ENCODE measurements at regions not wholly inside any gene's neighbourhood (a gene's known extent, or its start where the extent isn't known, plus 50 kb on each side); places are given as distances from the start of the nearest gene placed in this dataset.

- no peak for DNase-seq (ENCODE audit: low read depth)
These were observed 973.3 kb downstream of the BCL11B start for GRCh38 chr14:98298481-98299244.

GRCh38 chr14:98301681-98302080 is 970.3 kb downstream of the BCL11B start:
- DNase-seq (ENCODE audit: low read depth) = no peak

GRCh38 chr14:98304574-98304973 is 967.4 kb downstream of the BCL11B start:
- no peak for DNase-seq (ENCODE audit: low read depth)

DNA sequence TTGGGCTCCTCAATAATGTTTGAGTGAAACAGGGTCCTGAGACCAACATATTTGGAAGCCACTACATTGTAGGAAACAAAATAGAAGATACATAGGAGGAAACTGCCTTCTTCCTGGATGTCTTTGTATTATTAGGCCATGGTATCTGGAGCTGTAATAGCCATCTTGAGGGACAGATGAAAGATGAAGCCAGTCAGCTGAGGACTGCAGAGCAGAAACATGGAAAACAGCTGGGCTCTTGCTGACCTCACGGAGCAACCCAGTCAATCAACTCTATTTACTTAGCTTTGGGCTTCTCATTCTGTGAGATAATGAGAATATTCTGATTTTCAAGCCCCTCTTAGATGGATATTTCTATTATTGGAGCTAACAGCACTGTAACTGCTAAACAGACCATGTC is 962.4 kb downstream of the BCL11B start:
- no peak for DNase-seq (ENCODE audit: low read depth)

- no peak for DNase-seq (ENCODE audit: low read depth)
These were observed 960.0 kb downstream of the BCL11B start for GRCh38 chr14:98312006-98312405.

DNA sequence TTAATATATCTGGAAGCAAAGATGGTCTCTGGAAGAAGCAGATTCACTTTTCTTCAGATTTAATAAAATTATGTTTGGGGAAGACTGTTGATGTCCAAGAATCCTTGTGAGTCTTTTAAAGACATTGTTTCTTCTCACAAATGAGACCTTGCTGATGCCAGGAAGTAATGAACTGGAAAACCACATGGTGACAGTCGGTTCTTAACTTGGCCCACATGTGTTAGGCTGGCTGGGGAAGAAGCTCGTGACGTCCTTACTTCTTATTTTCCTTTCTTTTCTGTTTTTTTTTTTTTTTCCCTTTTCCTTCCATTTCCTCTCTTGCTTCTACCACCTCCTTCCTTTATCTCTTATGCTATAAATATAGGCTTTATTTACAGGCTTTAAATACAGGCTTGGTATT is 950.2 kb downstream of the BCL11B start:
- DNase-seq (ENCODE audit: low read depth) = no peak

- no peak for DNase-seq (ENCODE audit: low read depth)
These were observed 948.2 kb downstream of the BCL11B start for GRCh38 chr14:98323836-98324235.

DNA sequence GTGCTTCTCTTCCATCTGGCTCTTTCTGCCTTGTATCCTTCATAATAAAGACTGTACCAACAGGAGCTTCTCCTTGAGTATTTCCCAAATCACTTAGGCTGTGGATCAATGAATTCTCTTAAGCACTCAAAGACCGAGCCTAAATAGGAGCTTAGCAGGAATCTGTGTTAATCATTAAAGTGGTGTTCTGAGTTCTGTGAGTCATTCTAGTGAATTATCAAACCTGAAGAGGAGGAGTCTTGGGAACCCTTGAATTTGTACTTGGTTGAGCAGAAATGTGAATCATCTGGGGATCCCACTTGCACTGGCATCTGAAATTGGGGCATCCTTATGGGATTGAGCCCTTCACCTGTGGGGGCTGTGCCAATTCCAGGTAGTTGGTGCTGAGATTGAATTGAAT is 946.2 kb downstream of the BCL11B start:
- DNase-seq (ENCODE audit: low read depth) = no peak

- no peak for DNase-seq (ENCODE audit: low read depth)
These were observed 943.5 kb downstream of the BCL11B start for GRCh38 chr14:98328496-98328895.

GRCh38 chr14:98334186-98334585 is 937.8 kb downstream of the BCL11B start:
- no peak for DNase-seq (ENCODE audit: low read depth)

DNA sequence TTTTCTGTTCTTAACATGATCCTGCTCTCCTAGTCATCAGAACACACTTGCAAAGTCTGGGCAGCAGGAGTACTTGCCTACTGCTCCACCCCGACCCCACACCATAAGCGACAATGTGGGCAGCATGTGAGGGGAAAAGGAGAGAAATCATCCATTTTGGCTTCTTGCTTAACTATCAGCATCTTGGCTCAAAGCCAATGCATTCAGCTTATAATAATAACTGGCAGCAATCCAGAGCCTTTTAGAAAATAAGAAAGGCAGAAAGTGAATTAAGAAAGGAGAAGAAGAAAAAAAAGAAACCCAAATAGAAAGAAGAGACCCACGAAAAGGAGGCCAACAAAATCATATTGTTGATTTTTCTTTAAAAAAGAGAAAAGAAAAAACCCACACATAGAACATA is 930.8 kb downstream of the BCL11B start:
- DNase-seq (ENCODE audit: low read depth) = no peak

DNA sequence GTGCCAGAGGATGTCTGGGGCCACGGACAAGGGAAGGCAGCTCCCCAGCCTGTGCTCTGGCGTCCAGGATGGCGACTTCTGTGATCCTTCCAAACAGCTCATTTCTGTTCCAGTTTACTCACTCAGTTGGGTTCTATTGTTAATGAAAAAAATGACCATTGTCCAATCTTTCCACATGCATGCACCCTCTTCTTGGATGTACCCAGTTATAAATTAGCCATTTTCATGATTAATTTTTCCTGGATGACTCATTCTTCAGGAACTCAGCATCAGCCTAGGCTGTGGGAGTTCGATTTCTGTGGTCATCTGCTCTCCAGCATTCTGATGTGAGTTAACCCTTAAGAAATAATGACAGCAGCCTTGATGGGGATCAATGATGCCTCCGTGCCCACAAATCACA is 926.8 kb downstream of the BCL11B start:
- DNase-seq (ENCODE audit: low read depth) = no peak

- no peak for DNase-seq (ENCODE audit: low read depth)
These were observed 924.3 kb downstream of the BCL11B start for GRCh38 chr14:98347686-98348085.

DNA sequence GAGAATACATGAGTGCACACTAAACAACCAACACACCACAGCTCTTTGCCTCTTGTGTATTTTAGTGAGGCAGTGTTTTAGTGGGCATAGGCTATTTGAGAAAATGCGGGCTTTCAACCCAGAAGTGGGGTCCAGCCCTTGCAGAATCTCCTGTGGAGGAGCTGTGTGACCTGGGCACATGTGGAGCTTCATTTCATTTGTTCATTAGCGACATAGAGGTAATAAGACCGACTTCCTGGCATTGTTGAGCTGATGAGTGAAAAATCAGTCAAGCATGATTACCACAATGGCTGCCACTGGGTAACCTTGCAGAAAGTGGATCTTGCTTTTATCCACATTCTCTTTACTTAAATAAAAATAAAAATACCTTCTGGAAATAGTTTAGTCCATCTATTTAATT is 923.5 kb downstream of the BCL11B start:
- DNase-seq (ENCODE audit: low read depth) = no peak

GRCh38 chr14:98350213-98350612 is 921.8 kb downstream of the BCL11B start:
- DNase-seq (ENCODE audit: low read depth) = no peak

DNA sequence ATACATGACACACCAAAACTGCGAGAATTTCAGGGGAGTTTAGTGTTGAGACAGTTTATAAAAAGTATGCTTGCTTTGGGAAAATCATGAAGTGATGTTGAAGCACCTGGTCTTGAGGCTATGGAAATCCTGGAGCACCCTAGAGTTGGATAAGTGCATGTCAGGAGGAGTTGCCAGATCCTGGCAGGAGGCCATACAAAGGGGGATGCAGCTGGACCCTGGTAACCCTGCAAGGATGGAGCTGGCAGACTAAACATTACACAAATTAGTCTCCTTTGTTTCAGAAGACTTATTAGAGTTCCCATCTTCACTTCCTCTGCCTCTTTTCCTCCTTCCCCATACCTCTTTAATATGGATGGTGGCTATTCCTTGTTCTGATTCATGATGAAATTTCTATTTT is 907.0 kb downstream of the BCL11B start:
- no peak for DNase-seq (ENCODE audit: low read depth)

DNA sequence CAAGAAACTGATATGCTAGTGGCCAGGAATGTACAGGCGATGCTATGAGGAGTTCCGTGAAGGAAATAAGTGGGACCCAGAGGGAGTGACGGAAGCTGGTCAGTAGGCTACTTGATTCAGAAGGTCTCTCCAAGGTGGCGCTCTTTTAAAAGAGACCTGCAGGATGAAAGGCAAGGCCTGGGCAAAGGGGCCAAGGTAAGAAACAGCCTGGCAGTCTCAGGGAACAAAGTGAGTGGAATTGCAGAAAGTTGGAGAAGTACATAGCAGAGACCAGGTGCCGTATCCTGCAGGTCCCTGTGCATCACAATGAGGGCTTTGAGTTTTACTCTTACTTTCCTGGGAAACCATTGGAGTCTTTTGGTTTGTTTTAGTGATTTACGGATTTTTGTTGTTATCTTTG is 905.6 kb downstream of the BCL11B start:
- DNase-seq (ENCODE audit: low read depth) = no peak

GRCh38 chr14:98368221-98368620 is 903.8 kb downstream of the BCL11B start:
- no peak for DNase-seq (ENCODE audit: low read depth)

GRCh38 chr14:98368916-98369315 is 903.1 kb downstream of the BCL11B start:
- DNase-seq (ENCODE audit: low read depth) = no peak

- DNase-seq (ENCODE audit: low read depth) = no peak
These were observed 902.7 kb downstream of the BCL11B start for GRCh38 chr14:98369344-98369743.

DNA sequence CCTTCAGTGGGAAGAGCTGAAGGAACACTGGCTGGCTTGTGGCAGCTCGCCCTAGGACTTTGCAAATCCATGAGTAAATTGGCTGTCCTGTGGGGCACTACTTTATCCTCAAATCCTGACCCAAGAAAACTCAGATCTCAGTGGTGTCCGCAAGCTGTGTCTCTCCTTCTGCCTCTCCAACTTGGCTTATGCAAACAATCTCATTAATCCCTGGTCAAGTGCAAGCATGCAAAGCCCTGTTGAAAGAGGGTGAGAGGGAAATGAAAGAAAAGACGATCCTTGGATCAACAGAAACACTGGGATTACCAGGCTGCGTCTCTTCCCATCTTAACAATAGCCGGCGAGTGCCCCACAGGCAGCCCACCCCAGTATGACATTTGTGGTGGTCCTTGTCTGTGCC is 901.6 kb downstream of the BCL11B start:
- DNase-seq (ENCODE audit: low read depth) = no peak

- no peak for DNase-seq (ENCODE audit: low read depth)
These were observed 900.9 kb downstream of the BCL11B start for GRCh38 chr14:98371141-98371540.

- DNase-seq (ENCODE audit: low read depth) = no peak
These were observed 897.9 kb downstream of the BCL11B start for GRCh38 chr14:98374136-98374535.

GRCh38 chr14:98375566-98375965 is 896.4 kb downstream of the BCL11B start:
- no peak for DNase-seq (ENCODE audit: low read depth)

Data from CMK (cell line).